GM12873 (cell line): ENCODE measurements at regions not wholly inside any gene's neighbourhood (a gene's known extent, or its start where the extent isn't known, plus 50 kb on each side); places are given as distances from the start of the nearest gene placed in this dataset.
A peak's percentile ranks its signal among the peaks of the same experiment; 100 is the strongest.

Experiments
- TF ChIP-seq, protein P1 (sequence below): IDR thresholded peaks from 2 replicates; pipeline ENCODE4 v1.5.1; 2012; ENCODE audit warnings: low read depth, mild to moderate bottlenecking, moderate library complexity, low read length, control low read depth; ENCODE audit not compliant: insufficient read depth; ENCODE audit errors: missing control alignments

DNA sequence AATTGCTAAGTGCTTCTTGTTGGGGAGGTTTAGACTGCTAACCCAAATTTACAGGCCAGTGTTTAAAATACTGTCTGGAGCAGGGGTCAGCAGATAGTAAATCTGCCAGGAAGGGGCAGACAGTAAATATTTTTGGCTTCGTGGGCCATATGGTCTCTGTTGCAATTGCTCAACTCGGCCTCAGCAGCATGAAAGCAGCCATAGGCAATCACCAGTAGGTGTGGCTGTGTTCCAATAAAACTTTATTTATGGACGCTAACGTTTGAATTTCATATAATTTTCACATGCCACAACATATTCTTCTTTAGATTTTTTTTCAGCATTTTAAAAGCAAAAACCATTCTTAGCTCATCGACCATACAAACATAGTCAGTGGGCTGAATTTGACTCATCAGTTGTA, 172.7 kb downstream of the BRINP2 start:
- TF ChIP-seq, protein P1, sequence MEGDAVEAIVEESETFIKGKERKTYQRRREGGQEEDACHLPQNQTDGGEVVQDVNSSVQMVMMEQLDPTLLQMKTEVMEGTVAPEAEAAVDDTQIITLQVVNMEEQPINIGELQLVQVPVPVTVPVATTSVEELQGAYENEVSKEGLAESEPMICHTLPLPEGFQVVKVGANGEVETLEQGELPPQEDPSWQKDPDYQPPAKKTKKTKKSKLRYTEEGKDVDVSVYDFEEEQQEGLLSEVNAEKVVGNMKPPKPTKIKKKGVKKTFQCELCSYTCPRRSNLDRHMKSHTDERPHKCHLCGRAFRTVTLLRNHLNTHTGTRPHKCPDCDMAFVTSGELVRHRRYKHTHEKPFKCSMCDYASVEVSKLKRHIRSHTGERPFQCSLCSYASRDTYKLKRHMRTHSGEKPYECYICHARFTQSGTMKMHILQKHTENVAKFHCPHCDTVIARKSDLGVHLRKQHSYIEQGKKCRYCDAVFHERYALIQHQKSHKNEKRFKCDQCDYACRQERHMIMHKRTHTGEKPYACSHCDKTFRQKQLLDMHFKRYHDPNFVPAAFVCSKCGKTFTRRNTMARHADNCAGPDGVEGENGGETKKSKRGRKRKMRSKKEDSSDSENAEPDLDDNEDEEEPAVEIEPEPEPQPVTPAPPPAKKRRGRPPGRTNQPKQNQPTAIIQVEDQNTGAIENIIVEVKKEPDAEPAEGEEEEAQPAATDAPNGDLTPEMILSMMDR, result no peak

DNA sequence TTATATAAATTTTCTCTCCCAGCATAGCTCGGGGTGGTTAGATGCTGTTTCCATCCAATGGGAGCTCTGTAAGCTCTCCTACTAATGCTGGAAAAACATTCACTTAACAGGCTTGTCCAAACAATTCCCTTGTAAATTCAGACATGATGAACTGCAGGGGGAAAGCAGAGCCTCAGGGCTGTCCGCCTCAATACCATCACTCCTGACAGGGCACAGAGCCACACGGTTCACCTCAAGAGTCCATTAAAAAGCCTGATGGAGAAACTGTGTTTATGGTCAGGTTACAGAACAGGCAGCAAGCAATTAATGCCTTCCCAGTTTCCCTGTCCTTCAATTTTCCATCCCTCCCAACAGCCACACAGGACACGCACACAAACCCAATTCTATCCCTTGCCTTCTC, 171.0 kb downstream of the BRINP2 start:
- TF ChIP-seq, protein P1, result no peak

DNA sequence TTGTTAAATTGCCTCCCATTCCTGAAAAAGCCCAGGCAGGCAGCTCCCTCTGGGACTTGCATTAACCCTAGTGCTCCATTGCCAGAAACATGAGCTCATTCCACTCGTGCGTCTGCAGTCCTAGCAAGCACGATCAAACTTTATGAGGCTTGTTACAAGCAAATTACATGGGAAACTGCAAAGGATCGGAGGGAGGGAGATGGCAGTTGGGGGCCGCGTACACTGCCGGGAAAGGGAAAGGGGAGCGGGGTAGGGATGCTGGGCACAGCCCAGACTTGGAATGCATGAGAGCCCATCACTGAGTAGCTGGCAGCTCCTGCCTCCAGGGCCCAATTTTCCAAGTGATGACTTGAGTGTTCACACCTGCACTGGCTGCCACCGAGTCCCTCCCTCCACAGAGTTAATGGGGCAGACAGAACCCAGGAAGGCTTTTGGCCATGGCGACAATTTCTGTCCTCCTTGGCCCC, 169.9 kb downstream of the BRINP2 start:
- TF ChIP-seq, protein P1, result no peak

GRCh38 chr1:177338376-177338775, 167.6 kb downstream of the BRINP2 start:
- TF ChIP-seq, protein P1, result no peak

GRCh38 chr1:177334903-177335302, 164.1 kb downstream of the BRINP2 start:
- TF ChIP-seq, protein P1, result no peak

DNA sequence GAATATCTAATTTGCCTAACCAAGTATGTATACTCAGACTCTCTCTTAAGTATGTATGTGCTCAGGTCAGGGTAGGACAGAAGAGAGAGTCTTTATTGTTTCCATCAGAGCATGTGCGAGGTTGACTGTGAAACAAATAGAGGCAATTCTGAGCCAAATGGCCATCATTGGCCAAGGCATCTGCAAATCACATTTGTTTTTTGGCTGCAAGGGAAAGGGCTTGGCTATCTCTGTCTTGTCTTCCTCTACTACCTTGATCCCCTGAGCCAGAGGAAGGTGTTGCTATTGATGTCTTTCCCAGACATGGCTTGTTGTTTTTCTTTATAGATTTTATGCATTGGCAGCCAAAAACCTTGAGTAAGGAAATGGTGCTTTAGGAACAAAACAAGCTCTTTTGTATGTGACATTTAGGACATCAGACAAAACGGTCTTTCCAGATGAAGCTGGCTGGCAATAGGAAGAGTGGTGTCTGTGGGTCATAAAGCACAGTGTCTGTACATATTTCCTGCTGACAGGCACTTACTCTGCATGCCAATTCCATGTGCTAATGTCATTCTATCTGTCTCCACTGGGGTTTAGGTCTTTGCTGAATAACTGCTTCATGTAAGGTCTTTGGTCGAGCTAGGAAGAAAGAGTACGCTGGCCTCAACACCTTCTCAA, 163.3 kb downstream of the BRINP2 start:
- TF ChIP-seq, protein P1, result peak; percentile 9
